Prostate gland (tissue), 2 donors: ENCODE measurements at regions not wholly inside any gene's neighbourhood (a gene's known extent, or its start where the extent isn't known, plus 50 kb on each side); places are given as distances from the start of the nearest gene placed in this dataset.

Experiments used
- POLR2A ChIP-seq: fragments of 450-650 bp; IDR thresholded peaks from one replicate; pipeline ENCODE4 v1.6.1; 2016; ENCODE audit warnings: antibody characterized with exemption, mild to moderate bottlenecking
- POLR2AphosphoS5 ChIP-seq: sonication (generic); formaldehyde crosslinking; IDR thresholded peaks from one replicate; pipeline ENCODE4 v1.6.1; 2017; ENCODE audit warnings: antibody characterized with exemption
- TF ChIP-seq, protein P1 (sequence below), 4 experiments: fragments of 200-600 bp in 2 of 4; fragments of 450-650 bp in 2 of 4; sonication (generic) in 2 of 4; IDR thresholded peaks; 1 replicate in 3 of 4; 2 replicates in 1 of 4; pipeline ENCODE4 v1.5.1; 2016 to 2019; ENCODE audit warnings: antibody characterized with exemption in 4 of 4, mild to moderate bottlenecking in 2 of 4, moderate library complexity in 2 of 4

DNA sequence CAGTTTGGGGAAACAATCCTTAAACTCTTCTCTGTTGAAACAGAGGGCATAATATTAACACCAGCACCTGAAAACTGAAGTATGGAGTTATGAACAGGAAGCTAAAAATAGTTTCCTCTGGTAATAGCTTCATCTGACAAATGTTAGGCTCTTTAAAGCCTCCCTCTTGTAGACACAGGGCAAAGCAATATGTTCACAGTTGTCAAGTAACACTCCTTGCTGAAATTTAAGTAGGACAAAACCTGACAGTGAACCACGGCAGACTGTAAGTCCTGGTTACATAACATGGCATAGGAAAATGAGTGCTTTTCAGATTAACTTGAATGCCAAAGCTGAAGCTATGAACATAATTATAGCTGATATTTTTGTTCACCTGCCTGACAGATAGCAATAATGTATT lies 172.9 kb downstream of the CMPK2 start:
- no peak for TF ChIP-seq POLR2A
- TF ChIP-seq, protein P1, sequence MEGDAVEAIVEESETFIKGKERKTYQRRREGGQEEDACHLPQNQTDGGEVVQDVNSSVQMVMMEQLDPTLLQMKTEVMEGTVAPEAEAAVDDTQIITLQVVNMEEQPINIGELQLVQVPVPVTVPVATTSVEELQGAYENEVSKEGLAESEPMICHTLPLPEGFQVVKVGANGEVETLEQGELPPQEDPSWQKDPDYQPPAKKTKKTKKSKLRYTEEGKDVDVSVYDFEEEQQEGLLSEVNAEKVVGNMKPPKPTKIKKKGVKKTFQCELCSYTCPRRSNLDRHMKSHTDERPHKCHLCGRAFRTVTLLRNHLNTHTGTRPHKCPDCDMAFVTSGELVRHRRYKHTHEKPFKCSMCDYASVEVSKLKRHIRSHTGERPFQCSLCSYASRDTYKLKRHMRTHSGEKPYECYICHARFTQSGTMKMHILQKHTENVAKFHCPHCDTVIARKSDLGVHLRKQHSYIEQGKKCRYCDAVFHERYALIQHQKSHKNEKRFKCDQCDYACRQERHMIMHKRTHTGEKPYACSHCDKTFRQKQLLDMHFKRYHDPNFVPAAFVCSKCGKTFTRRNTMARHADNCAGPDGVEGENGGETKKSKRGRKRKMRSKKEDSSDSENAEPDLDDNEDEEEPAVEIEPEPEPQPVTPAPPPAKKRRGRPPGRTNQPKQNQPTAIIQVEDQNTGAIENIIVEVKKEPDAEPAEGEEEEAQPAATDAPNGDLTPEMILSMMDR (IDR thresholded peaks at IDR 0.05): no peak
- no peak for TF ChIP-seq POLR2AphosphoS5
